CD4-positive, alpha-beta T cell (primary cell): ENCODE measurements at regions not wholly inside any gene's neighbourhood (a gene's known extent, or its start where the extent isn't known, plus 50 kb on each side); places are given as distances from the start of the nearest gene placed in this dataset.

ENCODE experiments used
- ATAC-seq: fragments of 200-7000 bp; cut with Tn5 transposase; one replicate; pipeline ENCODE4 v1.10.0; 2022; ENCODE audit warnings: mild to moderate bottlenecking; ENCODE audit not compliant: poor library complexity
- CTCF ChIA-PET: fragments of 350-600 bp; sonication (Branson Sonifier 250); formaldehyde crosslinking; loops from one replicate; lab custom pipeline; 2021; ENCODE audit warnings: antibody characterized with exemption, inconsistent platforms; lab: Charles Lee
- POLR2A ChIA-PET: fragments of 350-600 bp; sonication (Branson Sonifier 250); formaldehyde crosslinking; loops from one replicate; lab custom pipeline; 2021; ENCODE audit warnings: antibody characterized with exemption, inconsistent platforms; lab: Charles Lee
- DNase-seq, 14 experiments: peaks; one replicate each; pipeline ENCODE4 v3.0.0-alpha.2; 2013 to 2020; ENCODE audit warnings: mixed read lengths in 2 of 14
- H3K27ac ChIP-seq, 2 donors: one replicate each; pipeline versions ENCODE4 v1.5.1 to v1.7.0; 2013; ENCODE audit warnings: low read length in 2 of 2, low read depth in 1 of 2, mild to moderate bottlenecking in 1 of 2
- H3K27me3 ChIP-seq, 2 experiments: 1 replicate in 1 of 2; 2 replicates in 1 of 2; pipeline versions ENCODE4 v1.6.1 to v1.7.0; 2013; ENCODE audit warnings: low read length in 2 of 2, control low read depth in 1 of 2, mild to moderate bottlenecking in 1 of 2, moderate library complexity in 1 of 2; ENCODE audit not compliant: insufficient read depth in 2 of 2, control insufficient read depth in 1 of 2
- H3K36me3 ChIP-seq: one replicate; pipeline ENCODE4 v1.6.1; 2013; ENCODE audit warnings: low read length, control low read depth; ENCODE audit not compliant: insufficient read depth
- H3K4me1 ChIP-seq: one replicate; pipeline ENCODE4 v1.6.1; 2013; ENCODE audit warnings: low read length, control low read depth; ENCODE audit not compliant: insufficient read depth
- H3K4me3 ChIP-seq: one replicate; pipeline ENCODE4 v1.5.1; 2013; ENCODE audit warnings: mild to moderate bottlenecking, low read length, moderate library complexity
- H3K9me3 ChIP-seq, 2 experiments: 1 replicate in 1 of 2; 2 replicates in 1 of 2; pipeline versions ENCODE4 v1.6.1 to v1.7.0; 2013; ENCODE audit warnings: low read length in 2 of 2, mild to moderate bottlenecking in 2 of 2, control low read depth in 1 of 2, moderate library complexity in 1 of 2; ENCODE audit not compliant: control insufficient read depth in 1 of 2, insufficient read depth in 1 of 2
- H3K27ac Mint-ChIP-seq: one replicate; pipeline ENCODE4 v1.8.0; 2020; ENCODE audit warnings: mixed read lengths
- H3K27me3 Mint-ChIP-seq: one replicate; pipeline ENCODE4 v1.8.0; 2021; ENCODE audit warnings: mixed read lengths
- H3K36me3 Mint-ChIP-seq: one replicate; pipeline ENCODE4 v1.8.0; 2021; ENCODE audit warnings: low read depth, mixed read lengths
- H3K4me1 Mint-ChIP-seq: one replicate; pipeline ENCODE4 v1.8.0; 2021; ENCODE audit warnings: low read depth, mixed read lengths
- H3K4me3 Mint-ChIP-seq: one replicate; pipeline ENCODE4 v1.8.0; 2020; ENCODE audit warnings: mild to moderate bottlenecking, mixed read lengths
- H3K9me3 Mint-ChIP-seq: one replicate; pipeline ENCODE4 v1.8.0; 2020; ENCODE audit warnings: mixed read lengths
- intact Hi-C, 2 experiments: fragments of 100-400 bp; cut with DNase I in 1 of 2; cut with micrococcal nuclease in 1 of 2; formaldehyde crosslinking; loops; one replicate each; pipeline versions ENCODE4 v1.15.1 to v1.9.0; 2023 to 2025; cut with DNase I, micrococcal nuclease
- TF ChIP-seq, protein P1 (sequence below): fragments of 200-600 bp; IDR thresholded peaks from one replicate; pipeline ENCODE4 v1.8.0; 2022; ENCODE audit warnings: antibody characterized with exemption, mild to moderate bottlenecking

GRCh38 chr14:58965601-58966000 lies 222.9 kb upstream of the DAAM1 start:
- Mint-ChIP-seq H3K4me3 (no peak overlapping the region), H3K9me3 (no peaks in the 10 kb centered on the region), H3K4me1 (no peaks in the 10 kb centered on the region), H3K36me3 (no peaks in the 10 kb centered on the region), H3K27ac (no peak overlapping the region), H3K27me3 (no peaks in the 10 kb centered on the region)
- DNase-seq (no peak), ATAC-seq (no peak)
- no peaks in the 10 kb centered on the region for H3K27me3 ChIP-seq
- ChIA-PET POLR2A (no interaction called here), CTCF (no interaction called here)
- H3K36me3 ChIP-seq: no peaks in the 10 kb centered on the region
- H3K9me3 ChIP-seq: peaks cover 0 to 6% of the 10 kb centered on the region in 2 experiments
- H3K4me3 ChIP-seq: no peak overlapping the region
- no peaks in the 10 kb centered on the region for H3K4me1 ChIP-seq
- H3K27ac ChIP-seq: no peak overlapping the region
- intact Hi-C loops: no loop called here
- TF ChIP-seq, protein P1, sequence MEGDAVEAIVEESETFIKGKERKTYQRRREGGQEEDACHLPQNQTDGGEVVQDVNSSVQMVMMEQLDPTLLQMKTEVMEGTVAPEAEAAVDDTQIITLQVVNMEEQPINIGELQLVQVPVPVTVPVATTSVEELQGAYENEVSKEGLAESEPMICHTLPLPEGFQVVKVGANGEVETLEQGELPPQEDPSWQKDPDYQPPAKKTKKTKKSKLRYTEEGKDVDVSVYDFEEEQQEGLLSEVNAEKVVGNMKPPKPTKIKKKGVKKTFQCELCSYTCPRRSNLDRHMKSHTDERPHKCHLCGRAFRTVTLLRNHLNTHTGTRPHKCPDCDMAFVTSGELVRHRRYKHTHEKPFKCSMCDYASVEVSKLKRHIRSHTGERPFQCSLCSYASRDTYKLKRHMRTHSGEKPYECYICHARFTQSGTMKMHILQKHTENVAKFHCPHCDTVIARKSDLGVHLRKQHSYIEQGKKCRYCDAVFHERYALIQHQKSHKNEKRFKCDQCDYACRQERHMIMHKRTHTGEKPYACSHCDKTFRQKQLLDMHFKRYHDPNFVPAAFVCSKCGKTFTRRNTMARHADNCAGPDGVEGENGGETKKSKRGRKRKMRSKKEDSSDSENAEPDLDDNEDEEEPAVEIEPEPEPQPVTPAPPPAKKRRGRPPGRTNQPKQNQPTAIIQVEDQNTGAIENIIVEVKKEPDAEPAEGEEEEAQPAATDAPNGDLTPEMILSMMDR: no peak

DNA sequence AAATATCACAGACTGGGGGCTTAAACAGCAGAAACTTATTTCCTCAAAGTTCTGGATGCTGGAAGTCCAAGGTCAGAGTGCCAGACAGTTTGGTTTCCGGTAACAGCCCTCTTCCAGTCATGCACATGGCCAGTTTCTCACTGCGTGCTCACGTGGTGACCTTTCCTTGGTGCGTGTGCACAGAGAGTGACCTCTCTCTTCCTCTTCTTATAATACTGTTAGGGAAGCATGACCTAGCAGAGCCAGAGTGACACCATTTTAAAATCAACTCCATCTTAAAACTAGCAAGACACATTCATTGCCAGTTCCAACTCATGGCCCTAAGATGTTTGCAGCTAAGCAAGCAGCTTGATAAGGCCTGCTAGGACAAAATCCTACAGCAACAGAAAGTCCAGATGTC lies 221.5 kb upstream of the DAAM1 start:
- Histone ChIP-seq H3K36me3 (no peaks in the 10 kb centered on the region), H3K27me3 (no peaks in the 10 kb centered on the region), H3K4me1 (no peaks in the 10 kb centered on the region), H3K9me3 (peaks cover 0 to 6% of the 10 kb centered on the region in 2 experiments), H3K27ac (no peak overlapping the region), H3K4me3 (no peak overlapping the region)
- ATAC-seq (no peak), DNase-seq (no peak)
- Mint-ChIP-seq H3K36me3 (no peaks in the 10 kb centered on the region), H3K27ac (no peak overlapping the region), H3K27me3 (no peaks in the 10 kb centered on the region), H3K4me1 (no peaks in the 10 kb centered on the region), H3K4me3 (no peak overlapping the region), H3K9me3 (no peaks in the 10 kb centered on the region)
- CTCF ChIA-PET: no interaction called here
- POLR2A ChIA-PET: interaction anchor here (0.5 kb wide), 1 partner anchor 319 kb away, joined by 3 read pairs; no protein-coding TSS in a partner anchor
- intact Hi-C loops: no loop called here
- TF ChIP-seq, protein P1: no peak

DNA sequence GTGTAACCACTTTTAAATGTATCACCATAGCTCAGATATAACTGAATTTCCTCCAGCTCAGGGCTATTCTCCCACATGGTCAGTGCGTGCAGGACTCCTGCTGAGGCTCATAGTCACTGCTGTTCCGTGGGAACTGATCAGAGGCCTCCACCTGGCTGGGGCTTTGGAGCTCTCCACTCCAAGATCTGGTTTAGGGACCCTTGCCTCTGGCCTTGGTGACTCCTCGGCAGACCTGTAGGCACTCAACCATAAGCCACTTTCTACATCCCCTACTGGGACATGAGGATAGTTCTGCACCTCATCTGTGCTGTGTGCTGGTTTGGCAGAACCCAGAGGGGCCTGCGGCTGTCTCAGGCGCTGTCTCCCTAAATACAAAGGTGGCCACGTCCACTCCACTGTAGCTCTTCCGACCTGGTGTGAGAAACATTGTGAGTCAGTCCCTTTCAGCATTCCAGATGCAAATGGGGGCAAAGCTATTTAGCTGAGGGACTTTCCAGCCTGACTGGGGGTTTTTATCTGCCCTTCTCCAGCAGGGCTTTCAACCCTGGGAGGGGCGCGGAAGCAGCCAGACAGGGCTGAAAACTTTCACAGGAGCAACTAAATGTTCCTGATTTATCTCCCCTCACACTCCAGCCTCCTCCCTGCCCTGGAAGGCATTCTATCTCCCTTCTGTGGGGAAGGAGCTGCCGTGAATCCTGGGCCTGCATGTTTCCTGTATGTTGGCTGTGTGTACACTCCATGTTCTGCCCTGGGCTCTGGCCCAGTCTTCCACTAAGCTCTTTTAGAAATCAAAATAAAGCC lies 218.3 kb upstream of the DAAM1 start:
- Mint-ChIP-seq H3K36me3 (no peaks in the 10 kb centered on the region), H3K27me3 (no peaks in the 10 kb centered on the region), H3K9me3 (no peaks in the 10 kb centered on the region), H3K4me3 (no peak overlapping the region), H3K27ac (no peak overlapping the region), H3K4me1 (no peaks in the 10 kb centered on the region)
- ChIA-PET POLR2A (no interaction called here), CTCF (no interaction called here)
- no peaks in the 10 kb centered on the region for H3K4me1 ChIP-seq
- no peaks in the 10 kb centered on the region for H3K36me3 ChIP-seq
- no peak for DNase-seq
- peaks cover 0 to 6% of the 10 kb centered on the region in 2 experiments for H3K9me3 ChIP-seq
- TF ChIP-seq, protein P1: no peak
- no peak overlapping the region for H3K27ac ChIP-seq
- intact Hi-C loops: no loop called here
- no peak for ATAC-seq
- no peak overlapping the region for H3K4me3 ChIP-seq
- no peaks in the 10 kb centered on the region for H3K27me3 ChIP-seq
